ENCODE measurements at regions not wholly inside any gene's neighbourhood (a gene's known extent, or its start where the extent isn't known, plus 50 kb on each side); places are given as distances from the start of the nearest gene placed in this dataset.

DNA sequence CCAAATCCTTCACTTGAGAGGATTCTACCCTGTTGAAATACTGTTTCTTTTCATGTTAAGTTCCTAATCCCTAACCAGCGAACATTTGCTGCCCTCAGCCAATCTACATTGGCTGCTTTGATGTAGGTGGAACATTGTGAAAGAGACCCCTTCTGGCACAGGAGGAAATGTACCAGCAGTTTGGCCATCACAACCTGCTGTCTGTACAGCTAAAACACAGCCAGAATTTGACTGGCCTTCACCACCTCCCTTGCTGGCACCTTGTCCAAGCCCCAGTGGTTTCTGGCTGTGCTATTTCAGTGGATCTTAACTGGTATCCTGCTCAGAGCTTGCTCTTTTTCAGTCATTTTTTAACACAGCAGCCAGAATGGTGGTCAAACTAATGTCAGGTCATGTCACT lies 202.1 kb upstream of the EPHA7 start:
- no peaks in the 10 kb centered on the region for H3K27me3 ChIP-seq (replicated peaks; ENCODE audit: insufficient read depth, low read length)
- H3K79me2 ChIP-seq (ENCODE audit: low read length), result no peaks in the 10 kb centered on the region
- no peak overlapping the region for H3K27ac ChIP-seq (ENCODE audit: low read length)
- H3K9me3 ChIP-seq (replicated peaks; ENCODE audit: insufficient read depth, low read length), result no peaks in the 10 kb centered on the region
- no peak overlapping the region for H3K9ac ChIP-seq (ENCODE audit: low read length)
- no peaks in the 10 kb centered on the region for H3K4me1 ChIP-seq (ENCODE audit: low read length)
- H3K9me2 ChIP-seq (replicated peaks; ENCODE audit: insufficient read depth, low read length), result no peaks in the 10 kb centered on the region
- TF ChIP-seq EZH2 (optimal IDR thresholded peaks at IDR 0.05; ENCODE audit: low read depth, low read length), result no peak
- TF ChIP-seq, protein P1, sequence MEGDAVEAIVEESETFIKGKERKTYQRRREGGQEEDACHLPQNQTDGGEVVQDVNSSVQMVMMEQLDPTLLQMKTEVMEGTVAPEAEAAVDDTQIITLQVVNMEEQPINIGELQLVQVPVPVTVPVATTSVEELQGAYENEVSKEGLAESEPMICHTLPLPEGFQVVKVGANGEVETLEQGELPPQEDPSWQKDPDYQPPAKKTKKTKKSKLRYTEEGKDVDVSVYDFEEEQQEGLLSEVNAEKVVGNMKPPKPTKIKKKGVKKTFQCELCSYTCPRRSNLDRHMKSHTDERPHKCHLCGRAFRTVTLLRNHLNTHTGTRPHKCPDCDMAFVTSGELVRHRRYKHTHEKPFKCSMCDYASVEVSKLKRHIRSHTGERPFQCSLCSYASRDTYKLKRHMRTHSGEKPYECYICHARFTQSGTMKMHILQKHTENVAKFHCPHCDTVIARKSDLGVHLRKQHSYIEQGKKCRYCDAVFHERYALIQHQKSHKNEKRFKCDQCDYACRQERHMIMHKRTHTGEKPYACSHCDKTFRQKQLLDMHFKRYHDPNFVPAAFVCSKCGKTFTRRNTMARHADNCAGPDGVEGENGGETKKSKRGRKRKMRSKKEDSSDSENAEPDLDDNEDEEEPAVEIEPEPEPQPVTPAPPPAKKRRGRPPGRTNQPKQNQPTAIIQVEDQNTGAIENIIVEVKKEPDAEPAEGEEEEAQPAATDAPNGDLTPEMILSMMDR (IDR thresholded peaks at IDR 0.05; ENCODE audit: low read length), result no peak
- H3K4me2 ChIP-seq (ENCODE audit: low read depth, low read length), result no peak overlapping the region
- H3F3A ChIP-seq (ENCODE audit: insufficient read depth, low read length), result no peaks in the 10 kb centered on the region
- no peak for DNase-seq
- no peaks in the 10 kb centered on the region for H4K20me1 ChIP-seq (ENCODE audit: insufficient read depth, low read length)
- H3K4me3 ChIP-seq (ENCODE audit: low read length), result no peak overlapping the region
- no peaks in the 10 kb centered on the region for H3K36me3 ChIP-seq (replicated peaks; ENCODE audit: insufficient read depth, low read length)
- no peak overlapping the region for H2AFZ ChIP-seq (ENCODE audit: low read length)

DNA sequence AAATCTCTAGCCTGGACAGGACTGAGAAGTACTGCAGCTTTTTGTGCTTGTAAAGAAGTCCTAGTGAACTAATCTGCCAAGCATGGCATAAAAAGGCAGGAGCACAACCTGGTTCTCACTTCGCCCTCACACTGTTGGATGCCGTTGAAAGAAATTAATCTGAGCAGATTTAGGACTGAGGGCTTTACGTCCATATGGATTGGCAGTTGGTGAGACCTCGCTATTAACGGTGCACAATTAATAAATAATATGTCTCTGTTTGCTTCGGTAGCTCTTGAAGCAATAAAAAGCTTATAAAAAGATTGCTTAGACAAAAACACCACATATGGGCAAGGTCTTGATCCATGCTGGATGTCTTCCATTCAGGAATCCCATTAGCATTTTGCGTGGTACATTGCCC lies 185.6 kb upstream of the EPHA7 start:
- Histone ChIP-seq H3K9me3 (replicated peaks; ENCODE audit: insufficient read depth, low read length) (no peaks in the 10 kb centered on the region), H4K20me1 (ENCODE audit: insufficient read depth, low read length) (no peaks in the 10 kb centered on the region), H3K9ac (ENCODE audit: low read length) (no peak overlapping the region), H3K4me3 (ENCODE audit: low read length) (no peak overlapping the region), H3K27ac (ENCODE audit: low read length) (no peak overlapping the region), H3K79me2 (ENCODE audit: low read length) (no peaks in the 10 kb centered on the region), H3K9me2 (replicated peaks; ENCODE audit: insufficient read depth, low read length) (no peaks in the 10 kb centered on the region), H3K27me3 (replicated peaks; ENCODE audit: insufficient read depth, low read length) (no peaks in the 10 kb centered on the region), H2AFZ (ENCODE audit: low read length) (no peak overlapping the region), H3K36me3 (replicated peaks; ENCODE audit: insufficient read depth, low read length) (no peaks in the 10 kb centered on the region), H3K4me1 (ENCODE audit: low read length) (no peaks in the 10 kb centered on the region), H3K4me2 (ENCODE audit: low read depth, low read length) (no peak overlapping the region), H3F3A (ENCODE audit: insufficient read depth, low read length) (no peaks in the 10 kb centered on the region)
- no peak for DNase-seq
- TF ChIP-seq EZH2phosphoT487 (IDR thresholded peaks at IDR 0.05; ENCODE audit: low read length), result no peak
- TF ChIP-seq, protein P1 (IDR thresholded peaks at IDR 0.05; ENCODE audit: low read length), result no peak
- TF ChIP-seq EZH2 (optimal IDR thresholded peaks at IDR 0.05; ENCODE audit: low read depth, low read length), result no peak

DNA sequence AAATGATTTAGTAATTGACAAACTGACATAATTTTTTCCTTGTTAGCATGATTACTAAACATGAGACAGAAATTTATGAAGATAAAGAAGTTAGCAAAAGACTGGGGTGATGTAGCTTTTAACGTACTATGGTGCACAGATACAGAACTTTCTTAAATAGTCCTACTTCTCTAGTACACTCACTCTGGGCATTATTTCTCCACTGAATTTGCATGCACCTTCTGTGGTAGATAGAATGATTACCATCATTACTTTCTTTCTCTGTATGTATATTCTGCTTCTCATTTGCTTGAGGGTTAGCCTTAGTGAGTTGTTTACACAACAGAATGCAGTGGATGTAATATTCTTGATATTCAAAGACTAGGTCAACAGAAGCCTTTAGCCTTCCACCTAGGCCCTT lies 173.1 kb upstream of the EPHA7 start:
- DNase-seq, result no peak
- Histone ChIP-seq H3K4me1 (ENCODE audit: low read length) (no peaks in the 10 kb centered on the region), H3K9me2 (replicated peaks; ENCODE audit: insufficient read depth, low read length) (no peaks in the 10 kb centered on the region), H3K9me3 (replicated peaks; ENCODE audit: insufficient read depth, low read length) (no peaks in the 10 kb centered on the region), H3K36me3 (replicated peaks; ENCODE audit: insufficient read depth, low read length) (no peaks in the 10 kb centered on the region), H3K79me2 (ENCODE audit: low read length) (no peaks in the 10 kb centered on the region), H3K27ac (ENCODE audit: low read length) (no peak overlapping the region), H3K9ac (ENCODE audit: low read length) (no peak overlapping the region), H4K20me1 (ENCODE audit: insufficient read depth, low read length) (no peaks in the 10 kb centered on the region), H3K27me3 (replicated peaks; ENCODE audit: insufficient read depth, low read length) (no peaks in the 10 kb centered on the region), H3K4me3 (ENCODE audit: low read length) (no peak overlapping the region), H2AFZ (ENCODE audit: low read length) (no peak overlapping the region), H3K4me2 (ENCODE audit: low read depth, low read length) (no peak overlapping the region), H3F3A (ENCODE audit: insufficient read depth, low read length) (no peaks in the 10 kb centered on the region)
- TF ChIP-seq EZH2phosphoT487 (IDR thresholded peaks at IDR 0.05; ENCODE audit: low read length), result no peak
- TF ChIP-seq, protein P1 (IDR thresholded peaks at IDR 0.05; ENCODE audit: low read length), result no peak
- no peak for TF ChIP-seq EZH2 (optimal IDR thresholded peaks at IDR 0.05; ENCODE audit: low read depth, low read length)

Data from MM.1S (cell line).